Smooth muscle cell (in vitro differentiated cells): ENCODE measurements at regions not wholly inside any gene's neighbourhood (a gene's known extent, or its start where the extent isn't known, plus 50 kb on each side); places are given as distances from the start of the nearest gene placed in this dataset.

Experiments
- DNase-seq: peaks from one replicate; lab custom pipeline; 2025; ENCODE audit not compliant: unreplicated experiment; lab: John Stamatoyannopoulos, UW
- H2AFZ ChIP-seq: fragments of 200-600 bp; sonication (generic); 2 replicates; pipeline ENCODE4 v1.6.0; 2016; ENCODE audit warnings: antibody characterized with exemption, low read depth, mild to moderate bottlenecking
- H3F3A ChIP-seq: fragments of 200-600 bp; sonication (generic); 2 replicates; pipeline ENCODE4 v1.6.0; 2017; ENCODE audit warnings: antibody characterized with exemption, low read depth
- H3K27ac ChIP-seq: fragments of 200-600 bp; sonication (generic); 2 replicates; pipeline ENCODE4 v1.5.1; 2016; ENCODE audit warnings: low read depth, mild to moderate bottlenecking
- H3K27me3 ChIP-seq: fragments of 200-600 bp; sonication (generic); 2 replicates; pipeline ENCODE4 v1.6.1; 2016; ENCODE audit warnings: low read depth, mild to moderate bottlenecking
- H3K36me3 ChIP-seq: fragments of 200-600 bp; sonication (generic); 2 replicates; pipeline ENCODE4 v1.5.1; 2016; ENCODE audit warnings: low read depth
- H3K4me1 ChIP-seq: fragments of 200-600 bp; sonication (generic); 2 replicates; pipeline ENCODE4 v1.5.1; 2016; ENCODE audit warnings: low read depth
- H3K4me2 ChIP-seq: fragments of 200-600 bp; sonication (generic); 2 replicates; pipeline ENCODE4 v1.6.0; 2016; ENCODE audit warnings: mild to moderate bottlenecking
- H3K4me3 ChIP-seq: fragments of 200-600 bp; sonication (generic); 2 replicates; pipeline ENCODE4 v1.5.1; 2016; ENCODE audit warnings: mild to moderate bottlenecking
- H3K79me2 ChIP-seq: fragments of 200-600 bp; sonication (generic); 2 replicates; pipeline ENCODE4 v1.6.0; 2016; ENCODE audit warnings: low read depth, mild to moderate bottlenecking
- H3K9ac ChIP-seq: fragments of 200-600 bp; sonication (generic); 2 replicates; pipeline ENCODE4 v1.6.0; 2016; ENCODE audit warnings: low read depth
- H3K9me3 ChIP-seq: fragments of 200-600 bp; sonication (generic); replicated peaks from 2 replicates; pipeline ENCODE4 v1.5.1; 2016; ENCODE audit warnings: low read depth
- H4K20me1 ChIP-seq: fragments of 200-600 bp; sonication (generic); 2 replicates; pipeline ENCODE4 v1.6.0; 2016; ENCODE audit warnings: low read depth
- WGBS: methylation state at CpG from one replicate; pipeline ENCODE4 v1.1.7; 2016; ENCODE audit warnings: low lambda C conversion rate; 5-methylcytosine and 5-hydroxymethylcytosine counted together
- TF ChIP-seq, protein P1 (sequence below): fragments of 200-600 bp; sonication (generic); IDR thresholded peaks from 2 replicates; pipeline ENCODE4 v1.5.1; 2017; ENCODE audit warnings: borderline replicate concordance, mild to moderate bottlenecking, antibody characterized with exemption; ENCODE audit not compliant: insufficient read depth, poor library complexity, severe bottlenecking

GRCh38 chr11:86129740-86130540, 61.1 kb upstream of the PICALM start:
- H2AFZ ChIP-seq = no peak overlapping the region
- no peak overlapping the region for H3K4me2 ChIP-seq
- H3K9ac ChIP-seq = no peak overlapping the region
- DNase-seq = no peak
- no peaks in the 10 kb centered on the region for H3K27me3 ChIP-seq
- H3F3A ChIP-seq = peaks cover 10% of the 10 kb centered on the region
- no peak overlapping the region for H3K27ac ChIP-seq
- H3K9me3 ChIP-seq = no peaks in the 10 kb centered on the region
- no peaks in the 10 kb centered on the region for H3K36me3 ChIP-seq
- 84% methylated on average over 3 of the region's 3 CpGs for whole genome bisulfite sequencing
- H3K4me3 ChIP-seq = no peak overlapping the region
- H3K4me1 ChIP-seq = no peaks in the 10 kb centered on the region
- no peaks in the 10 kb centered on the region for H3K79me2 ChIP-seq
- H4K20me1 ChIP-seq = no peaks in the 10 kb centered on the region
- TF ChIP-seq, protein P1, sequence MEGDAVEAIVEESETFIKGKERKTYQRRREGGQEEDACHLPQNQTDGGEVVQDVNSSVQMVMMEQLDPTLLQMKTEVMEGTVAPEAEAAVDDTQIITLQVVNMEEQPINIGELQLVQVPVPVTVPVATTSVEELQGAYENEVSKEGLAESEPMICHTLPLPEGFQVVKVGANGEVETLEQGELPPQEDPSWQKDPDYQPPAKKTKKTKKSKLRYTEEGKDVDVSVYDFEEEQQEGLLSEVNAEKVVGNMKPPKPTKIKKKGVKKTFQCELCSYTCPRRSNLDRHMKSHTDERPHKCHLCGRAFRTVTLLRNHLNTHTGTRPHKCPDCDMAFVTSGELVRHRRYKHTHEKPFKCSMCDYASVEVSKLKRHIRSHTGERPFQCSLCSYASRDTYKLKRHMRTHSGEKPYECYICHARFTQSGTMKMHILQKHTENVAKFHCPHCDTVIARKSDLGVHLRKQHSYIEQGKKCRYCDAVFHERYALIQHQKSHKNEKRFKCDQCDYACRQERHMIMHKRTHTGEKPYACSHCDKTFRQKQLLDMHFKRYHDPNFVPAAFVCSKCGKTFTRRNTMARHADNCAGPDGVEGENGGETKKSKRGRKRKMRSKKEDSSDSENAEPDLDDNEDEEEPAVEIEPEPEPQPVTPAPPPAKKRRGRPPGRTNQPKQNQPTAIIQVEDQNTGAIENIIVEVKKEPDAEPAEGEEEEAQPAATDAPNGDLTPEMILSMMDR = no peak

DNA sequence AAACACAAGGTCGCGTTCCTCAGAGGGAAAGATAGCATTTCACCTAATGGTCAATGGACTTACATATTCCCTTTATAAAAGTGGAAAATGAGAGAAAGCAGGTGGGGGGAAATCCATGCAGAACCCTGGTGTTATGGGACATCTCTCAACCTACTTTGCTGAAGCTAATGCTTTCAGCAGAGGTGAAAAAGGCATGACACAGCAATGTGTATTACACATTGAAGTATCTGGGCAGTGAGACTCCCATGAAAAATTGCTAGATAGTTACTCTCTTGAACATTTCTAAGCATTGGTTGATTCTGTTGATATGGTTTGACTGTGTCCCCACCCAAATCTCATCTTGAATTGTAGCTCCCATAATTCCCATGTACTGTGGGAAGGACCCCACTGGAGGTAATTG, 60.0 kb upstream of the PICALM start:
- H3K4me3 ChIP-seq = no peak overlapping the region
- 100% methylated on average over 2 of the region's 2 CpGs for WGBS
- no peak overlapping the region for H3K9ac ChIP-seq
- H3K27ac ChIP-seq = no peak overlapping the region
- H3K4me2 ChIP-seq = no peak overlapping the region
- no peaks in the 10 kb centered on the region for H3K9me3 ChIP-seq
- no peak overlapping the region for H2AFZ ChIP-seq
- no peaks in the 10 kb centered on the region for H3K4me1 ChIP-seq
- DNase-seq = no peak
- H3K27me3 ChIP-seq = no peaks in the 10 kb centered on the region
- H3K36me3 ChIP-seq = no peaks in the 10 kb centered on the region
- TF ChIP-seq, protein P1 = no peak
- no peaks in the 10 kb centered on the region for H4K20me1 ChIP-seq
- peaks cover 6% of the 10 kb centered on the region for H3F3A ChIP-seq
- no peaks in the 10 kb centered on the region for H3K79me2 ChIP-seq

- Histone ChIP-seq H3K27me3 (no peaks in the 10 kb centered on the region), H3K9me3 (no peaks in the 10 kb centered on the region), H3K4me2 (no peak overlapping the region), H3K4me3 (no peak overlapping the region), H3K27ac (no peak overlapping the region), H3K9ac (no peak overlapping the region), H3K79me2 (no peaks in the 10 kb centered on the region), H3K36me3 (no peaks in the 10 kb centered on the region), H4K20me1 (no peaks in the 10 kb centered on the region), H2AFZ (no peak overlapping the region), H3K4me1 (no peaks in the 10 kb centered on the region), H3F3A (no peaks in the 10 kb centered on the region)
- TF ChIP-seq, protein P1 = no peak
- no peak for DNase-seq
Measured at GRCh38 chr11:86126862-86127261, 58.0 kb upstream of the PICALM start.
